ENCODE measurements at regions not wholly inside any gene's neighbourhood (a gene's known extent, or its start where the extent isn't known, plus 50 kb on each side); places are given as distances from the start of the nearest gene placed in this dataset.
"Not testable (repeated sequence)": the region's sequence is repeated elsewhere in the genome, so short reads cannot be mapped to it uniquely, and the experiment has no call there.

- no peaks in the 10 kb centered on the region for H3K27me3 ChIP-seq
- no peaks in the 10 kb centered on the region for H3K9me3 ChIP-seq
- intact Hi-C loops (cut with DNase I): no loop called here
- no peaks in the 10 kb centered on the region for H3K36me3 ChIP-seq
- no peak overlapping the region for H3K4me3 ChIP-seq
- H3K4me1 ChIP-seq: no peaks in the 10 kb centered on the region
- TF ChIP-seq POLR2A (IDR thresholded peaks at IDR 0.05) (no peak), CTCF (IDR thresholded peaks at IDR 0.05) (no peak)
- WGBS, 2 donors: 66 to 82% methylated on average over 3 of the region's 3 CpGs
- DNase-seq: no peak
- no peak overlapping the region for H3K27ac ChIP-seq
These were observed 606.8 kb upstream of the TBL1XR1 start for GRCh38 chr3:177804032-177804431.

GRCh38 chr3:177804646-177805045, 607.4 kb upstream of the TBL1XR1 start:
- TF ChIP-seq CTCF (IDR thresholded peaks at IDR 0.05): no peak
- TF ChIP-seq POLR2A (IDR thresholded peaks at IDR 0.05): no peak
- Histone ChIP-seq H3K9me3 (no peaks in the 10 kb centered on the region), H3K27me3 (no peaks in the 10 kb centered on the region), H3K36me3 (no peaks in the 10 kb centered on the region), H3K4me3 (no peak overlapping the region), H3K27ac (no peak overlapping the region), H3K4me1 (peaks cover 0 to 3% (median 0%) of the 10 kb centered on the region in 3 donors)
- no peak for DNase-seq
- WGBS, 2 donors: 94% methylated on average over 8 to 9 of the region's 9 CpGs
- intact Hi-C loops (cut with DNase I): no loop called here

- H3K4me3 ChIP-seq: no peak overlapping the region
- WGBS, 2 donors: 84 to 88% methylated on average over 8 of the region's 8 CpGs
- H3K36me3 ChIP-seq: no peaks in the 10 kb centered on the region
- no peak overlapping the region for H3K27ac ChIP-seq
- H3K27me3 ChIP-seq: no peaks in the 10 kb centered on the region
- no peak for TF ChIP-seq POLR2A (IDR thresholded peaks at IDR 0.05)
- TF ChIP-seq CTCF (IDR thresholded peaks at IDR 0.05): no peak
- peaks cover 0 to 16% (median 8%) of the 10 kb centered on the region in 3 donors for H3K4me1 ChIP-seq
- DNase-seq: no peak
- H3K9me3 ChIP-seq: no peaks in the 10 kb centered on the region
- intact Hi-C loops (cut with DNase I): no loop called here
These were observed 610.0 kb upstream of the TBL1XR1 start for GRCh38 chr3:177807150-177807875.

GRCh38 chr3:177808928-177809478, 611.7 kb upstream of the TBL1XR1 start:
- peaks cover 0 to 16% (median 8%) of the 10 kb centered on the region in 3 donors for H3K4me1 ChIP-seq

GRCh38 chr3:177810162-177810623, 612.9 kb upstream of the TBL1XR1 start:
- Histone ChIP-seq H3K36me3 (no peaks in the 10 kb centered on the region), H3K9me3 (no peaks in the 10 kb centered on the region), H3K27ac (peak overlapping the region in 3 of 4 donors; percentile 13 to 47 (median 38)), H3K4me1 (peaks cover 0 to 16% (median 8%) of the 10 kb centered on the region in 3 donors), H3K27me3 (no peaks in the 10 kb centered on the region), H3K4me3 (no peak overlapping the region)
- 21 to 30% methylated on average over 3 of the region's 3 CpGs for WGBS, 2 donors
- no peak for DNase-seq
- TF ChIP-seq CTCF (IDR thresholded peaks at IDR 0.05) (no peak), POLR2A (IDR thresholded peaks at IDR 0.05) (no peak)
- intact Hi-C loops (cut with DNase I): no loop called here

More at GRCh38 chr3:177808928-177809478, 611.7 kb upstream of the TBL1XR1 start:
- H3K27ac ChIP-seq; H3K9me3 ChIP-seq; DNase-seq; H3K4me3 ChIP-seq; H3K27me3 ChIP-seq; H3K36me3 ChIP-seq; intact Hi-C loops (cut with DNase I): not testable (repeated sequence)
- 88 to 100% methylated on average over 6 to 7 of the region's 32 CpGs for WGBS, 2 donors
